ENCODE measurements at regions not wholly inside any gene's neighbourhood (a gene's known extent, or its start where the extent isn't known, plus 50 kb on each side); places are given as distances from the start of the nearest gene placed in this dataset.

- TF ChIP-seq MXI1 (IDR thresholded peaks at IDR 0.05; ENCODE audit: borderline replicate concordance, low read depth, low read length) (no peak), ELK1 (IDR thresholded peaks at IDR 0.05; ENCODE audit: borderline replicate concordance, low read depth, low read length) (no peak), MAZ (IDR thresholded peaks at IDR 0.05; ENCODE audit: borderline replicate concordance, low read depth, low read length) (no peak), POLR2A (IDR thresholded peaks at IDR 0.05; ENCODE audit: low read depth, low read length) (no peak), NFE2L2 (IDR thresholded peaks at IDR 0.05; ENCODE audit: low read depth, low read length) (no peak), FOS (IDR thresholded peaks at IDR 0.05; ENCODE audit: low read depth, low read length) (no peak), CTCF (conservative IDR thresholded peaks at IDR 0.05; ENCODE audit: low read depth, low read length) (no peak)
- TF ChIP-seq, protein P1, sequence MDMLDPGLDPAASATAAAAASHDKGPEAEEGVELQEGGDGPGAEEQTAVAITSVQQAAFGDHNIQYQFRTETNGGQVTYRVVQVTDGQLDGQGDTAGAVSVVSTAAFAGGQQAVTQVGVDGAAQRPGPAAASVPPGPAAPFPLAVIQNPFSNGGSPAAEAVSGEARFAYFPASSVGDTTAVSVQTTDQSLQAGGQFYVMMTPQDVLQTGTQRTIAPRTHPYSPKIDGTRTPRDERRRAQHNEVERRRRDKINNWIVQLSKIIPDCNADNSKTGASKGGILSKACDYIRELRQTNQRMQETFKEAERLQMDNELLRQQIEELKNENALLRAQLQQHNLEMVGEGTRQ (IDR thresholded peaks at IDR 0.05; ENCODE audit: low read depth, low read length), result no peak
- Histone ChIP-seq H3K23ac (ENCODE audit: low read depth, low read length) (no peak overlapping the region), H3K79me1 (ENCODE audit: low read depth in 1 of 2, low read length in 2 of 2) (no peaks in the 10 kb centered on the region), H3K9me1 (ENCODE audit: insufficient read depth, low read length) (no peaks in the 10 kb centered on the region; the same call in 1 of the 2 replicates), H3K4me2 (ENCODE audit: low read depth, low read length) (no peak overlapping the region), H3K4me3 (ENCODE audit: insufficient read depth, low read depth, low read length) (no peak overlapping the region), H3K9me3 (ENCODE audit: control insufficient read depth, insufficient read depth, low read length) (no peaks in the 10 kb centered on the region), H2AK9ac (replicated peaks; ENCODE audit: low read depth, low read length, poor library complexity) (no peak overlapping the region), H2AK5ac (ENCODE audit: low read depth, low read length) (no peak overlapping the region), H2BK15ac (ENCODE audit: low read depth, low read length) (no peak overlapping the region), H2BK5ac (ENCODE audit: low read depth, low read length, poor library complexity, severe bottlenecking) (no peak overlapping the region), H3K9ac (ENCODE audit: low read depth, low read length) (no peak overlapping the region), H4K20me1 (ENCODE audit: insufficient read depth, low read length) (no peaks in the 10 kb centered on the region), H4K8ac (ENCODE audit: low read depth in 2 of 2, low read length in 2 of 2) (no peak overlapping the region), H3K14ac (replicated peaks; ENCODE audit: low read depth, low read length) (no peak overlapping the region), H3K27ac (ENCODE audit: insufficient read depth, low read length) (no peak overlapping the region), H4K5ac (ENCODE audit: low read depth, low read length) (no peak overlapping the region), H3K18ac (ENCODE audit: low read depth, low read length) (no peak overlapping the region), H2BK20ac (ENCODE audit: low read depth, low read length) (no peak overlapping the region), H2AFZ (replicated peaks; ENCODE audit: low read length, poor library complexity) (no peak overlapping the region), H3K36me3 (ENCODE audit: control insufficient read depth, insufficient read depth, low read length) (no peaks in the 10 kb centered on the region), H3K56ac (ENCODE audit: extremely low read depth, insufficient read depth, low read length) (no peak overlapping the region), H3K4me1 (ENCODE audit: control insufficient read depth, insufficient read depth, low read length) (no peaks in the 10 kb centered on the region), H4K91ac (ENCODE audit: insufficient read depth, low read depth, low read length) (no peak overlapping the region), H2BK120ac (ENCODE audit: low read depth, low read length) (no peak overlapping the region), H3K4ac (ENCODE audit: low read depth, low read length) (no peak overlapping the region), H3K27me3 (ENCODE audit: control insufficient read depth, insufficient read depth, low read length) (peaks cover 11% of the 10 kb centered on the region)
- CTCF ChIA-PET, result no interaction called here
- no TSS peak for BruUV-seq (replicated peaks)
- ATAC-seq (ENCODE audit: low read depth), result peak; percentile 11; the same call in 1 of the 2 replicates
- intact Hi-C loops (cut with micrococcal nuclease) (loop anchor here (1.0 to 2.0 kb wide), 3 partner anchors 100 to 709 kb away; no protein-coding TSS in a partner anchor), dilution Hi-C loops (cut with HindIII; ENCODE audit: low sequenced_read_pairs, unreplicated experiment) (no loop called here), in situ Hi-C loops (cut with MboI; ENCODE audit: low sequenced_read_pairs) (no loop called here)
- DNase-seq, result no peak
- POLR2A ChIA-PET (ENCODE audit: unreplicated experiment), result no interaction called here
- WGBS, 2 experiments (ENCODE audit: extremely low coverage in 2 of 2, insufficient read length in 1 of 2), result 67% methylated on average over 1 of the region's 7 CpGs; no CpG with 5 or more reads in 1 of the 2 experiments
These were observed 104.9 kb downstream of the AXIN2 start for GRCh38 chr17:65456368-65457151.

All from IMR-90 (cell line).